ENCODE measurements at regions not wholly inside any gene's neighbourhood (a gene's known extent, or its start where the extent isn't known, plus 50 kb on each side); places are given as distances from the start of the nearest gene placed in this dataset.

DNA sequence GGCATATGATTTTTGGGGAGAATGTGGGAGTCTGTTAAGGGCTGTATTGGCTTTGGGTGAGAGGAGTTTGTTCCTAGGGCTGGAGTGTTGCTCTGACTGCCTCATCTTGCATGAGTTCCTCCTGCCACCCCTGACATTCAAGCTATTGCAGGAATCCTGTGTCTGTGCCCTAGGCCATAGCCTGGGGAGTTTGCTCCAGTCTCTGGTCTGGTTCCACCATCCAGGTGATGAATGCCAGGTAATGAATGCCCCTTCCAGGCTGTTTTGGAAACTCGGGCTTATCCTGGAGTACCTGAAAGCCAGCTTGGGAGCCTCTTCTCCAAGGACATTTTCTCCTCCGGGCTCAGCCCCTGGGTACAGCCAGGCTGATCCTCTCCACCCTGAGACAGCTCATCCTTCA is 117.0 kb upstream of the IRX3 start:
- no peak overlapping the region for H3K4me3 ChIP-seq (ENCODE audit: low read length)
- H3K4me2 ChIP-seq (ENCODE audit: low read length), result no peak overlapping the region
- H3K27me3 ChIP-seq (ENCODE audit: insufficient read depth, low read depth, low read length), result no peaks in the 10 kb centered on the region
- H3K9me3 ChIP-seq (ENCODE audit: low read length), result no peaks in the 10 kb centered on the region
- H3K27ac ChIP-seq (ENCODE audit: low read length), result no peak overlapping the region
- H3K79me2 ChIP-seq (replicated peaks; ENCODE audit: insufficient read depth, low read length), result no peaks in the 10 kb centered on the region
- no peaks in the 10 kb centered on the region for H3K9me2 ChIP-seq (ENCODE audit: insufficient read depth, low read length)
- no peaks in the 10 kb centered on the region for H4K20me1 ChIP-seq (ENCODE audit: insufficient read depth)
- no peaks in the 10 kb centered on the region for H3F3A ChIP-seq (ENCODE audit: insufficient read depth, low read length, poor library complexity, severe bottlenecking)
- no peak for TF ChIP-seq MXI1 (conservative IDR thresholded peaks at IDR 0.05; ENCODE audit: poor library complexity, severe bottlenecking)
- TF ChIP-seq, protein P1, sequence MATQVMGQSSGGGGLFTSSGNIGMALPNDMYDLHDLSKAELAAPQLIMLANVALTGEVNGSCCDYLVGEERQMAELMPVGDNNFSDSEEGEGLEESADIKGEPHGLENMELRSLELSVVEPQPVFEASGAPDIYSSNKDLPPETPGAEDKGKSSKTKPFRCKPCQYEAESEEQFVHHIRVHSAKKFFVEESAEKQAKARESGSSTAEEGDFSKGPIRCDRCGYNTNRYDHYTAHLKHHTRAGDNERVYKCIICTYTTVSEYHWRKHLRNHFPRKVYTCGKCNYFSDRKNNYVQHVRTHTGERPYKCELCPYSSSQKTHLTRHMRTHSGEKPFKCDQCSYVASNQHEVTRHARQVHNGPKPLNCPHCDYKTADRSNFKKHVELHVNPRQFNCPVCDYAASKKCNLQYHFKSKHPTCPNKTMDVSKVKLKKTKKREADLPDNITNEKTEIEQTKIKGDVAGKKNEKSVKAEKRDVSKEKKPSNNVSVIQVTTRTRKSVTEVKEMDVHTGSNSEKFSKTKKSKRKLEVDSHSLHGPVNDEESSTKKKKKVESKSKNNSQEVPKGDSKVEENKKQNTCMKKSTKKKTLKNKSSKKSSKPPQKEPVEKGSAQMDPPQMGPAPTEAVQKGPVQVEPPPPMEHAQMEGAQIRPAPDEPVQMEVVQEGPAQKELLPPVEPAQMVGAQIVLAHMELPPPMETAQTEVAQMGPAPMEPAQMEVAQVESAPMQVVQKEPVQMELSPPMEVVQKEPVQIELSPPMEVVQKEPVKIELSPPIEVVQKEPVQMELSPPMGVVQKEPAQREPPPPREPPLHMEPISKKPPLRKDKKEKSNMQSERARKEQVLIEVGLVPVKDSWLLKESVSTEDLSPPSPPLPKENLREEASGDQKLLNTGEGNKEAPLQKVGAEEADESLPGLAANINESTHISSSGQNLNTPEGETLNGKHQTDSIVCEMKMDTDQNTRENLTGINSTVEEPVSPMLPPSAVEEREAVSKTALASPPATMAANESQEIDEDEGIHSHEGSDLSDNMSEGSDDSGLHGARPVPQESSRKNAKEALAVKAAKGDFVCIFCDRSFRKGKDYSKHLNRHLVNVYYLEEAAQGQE (IDR thresholded peaks at IDR 0.05; ENCODE audit: borderline replicate concordance), result no peak
- TF ChIP-seq, protein P2, sequence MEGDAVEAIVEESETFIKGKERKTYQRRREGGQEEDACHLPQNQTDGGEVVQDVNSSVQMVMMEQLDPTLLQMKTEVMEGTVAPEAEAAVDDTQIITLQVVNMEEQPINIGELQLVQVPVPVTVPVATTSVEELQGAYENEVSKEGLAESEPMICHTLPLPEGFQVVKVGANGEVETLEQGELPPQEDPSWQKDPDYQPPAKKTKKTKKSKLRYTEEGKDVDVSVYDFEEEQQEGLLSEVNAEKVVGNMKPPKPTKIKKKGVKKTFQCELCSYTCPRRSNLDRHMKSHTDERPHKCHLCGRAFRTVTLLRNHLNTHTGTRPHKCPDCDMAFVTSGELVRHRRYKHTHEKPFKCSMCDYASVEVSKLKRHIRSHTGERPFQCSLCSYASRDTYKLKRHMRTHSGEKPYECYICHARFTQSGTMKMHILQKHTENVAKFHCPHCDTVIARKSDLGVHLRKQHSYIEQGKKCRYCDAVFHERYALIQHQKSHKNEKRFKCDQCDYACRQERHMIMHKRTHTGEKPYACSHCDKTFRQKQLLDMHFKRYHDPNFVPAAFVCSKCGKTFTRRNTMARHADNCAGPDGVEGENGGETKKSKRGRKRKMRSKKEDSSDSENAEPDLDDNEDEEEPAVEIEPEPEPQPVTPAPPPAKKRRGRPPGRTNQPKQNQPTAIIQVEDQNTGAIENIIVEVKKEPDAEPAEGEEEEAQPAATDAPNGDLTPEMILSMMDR (IDR thresholded peaks at IDR 0.05; ENCODE audit: poor library complexity, severe bottlenecking), result no peak
- TF ChIP-seq RAD21 (conservative IDR thresholded peaks at IDR 0.05), result no peak
- no peak for TF ChIP-seq EP300 (conservative IDR thresholded peaks at IDR 0.05; ENCODE audit: poor library complexity, severe bottlenecking)
- no peak for TF ChIP-seq TAF1 (IDR thresholded peaks at IDR 0.05; ENCODE audit: low read depth)
- no peak for TF ChIP-seq POLR2AphosphoS5 (IDR thresholded peaks at IDR 0.05)
- no peak for TF ChIP-seq SMC3 (conservative IDR thresholded peaks at IDR 0.05; ENCODE audit: poor library complexity)
- no peak for TF ChIP-seq EZH2 (IDR thresholded peaks at IDR 0.05; ENCODE audit: borderline replicate concordance, insufficient read depth, low read length, poor library complexity, severe bottlenecking)
- H3K9ac ChIP-seq (ENCODE audit: low read length), result no peak overlapping the region
- H3K36me3 ChIP-seq (ENCODE audit: insufficient read depth, low read length), result no peaks in the 10 kb centered on the region
- no peak overlapping the region for H2AFZ ChIP-seq (ENCODE audit: low read depth, low read length)

DNA sequence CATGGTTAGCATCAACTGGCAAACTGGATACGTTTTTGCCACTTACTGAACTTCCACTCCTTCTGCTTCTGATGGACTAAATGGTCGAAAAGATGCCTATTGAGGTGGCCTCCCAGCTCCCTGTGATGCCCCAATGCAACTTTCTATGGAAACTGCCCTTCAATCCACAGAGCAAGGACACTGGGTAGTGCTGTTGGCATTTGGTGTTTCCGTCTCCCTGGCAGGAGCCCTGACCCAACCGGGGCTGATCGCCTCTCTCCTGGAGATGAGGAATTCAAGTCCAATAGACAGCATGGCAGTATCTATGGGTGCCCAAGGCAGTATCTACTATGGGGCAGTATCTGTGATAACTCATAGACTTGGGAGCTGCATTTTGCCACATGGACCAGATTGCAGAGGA is 116.3 kb upstream of the IRX3 start:
- Histone ChIP-seq H3K4me3 (ENCODE audit: low read length) (no peak overlapping the region), H3K79me2 (replicated peaks; ENCODE audit: insufficient read depth, low read length) (no peaks in the 10 kb centered on the region), H3F3A (ENCODE audit: insufficient read depth, low read length, poor library complexity, severe bottlenecking) (no peaks in the 10 kb centered on the region), H2AFZ (ENCODE audit: low read depth, low read length) (no peak overlapping the region), H3K9me2 (ENCODE audit: insufficient read depth, low read length) (no peaks in the 10 kb centered on the region), H3K9me3 (ENCODE audit: low read length) (no peaks in the 10 kb centered on the region), H3K36me3 (ENCODE audit: insufficient read depth, low read length) (no peaks in the 10 kb centered on the region), H3K4me2 (ENCODE audit: low read length) (no peak overlapping the region), H3K9ac (ENCODE audit: low read length) (no peak overlapping the region), H4K20me1 (ENCODE audit: insufficient read depth) (no peaks in the 10 kb centered on the region), H3K27me3 (ENCODE audit: insufficient read depth, low read depth, low read length) (no peaks in the 10 kb centered on the region), H3K27ac (ENCODE audit: low read length) (no peak overlapping the region)
- no peak for TF ChIP-seq SMC3 (conservative IDR thresholded peaks at IDR 0.05; ENCODE audit: poor library complexity)
- no peak for TF ChIP-seq MXI1 (conservative IDR thresholded peaks at IDR 0.05; ENCODE audit: poor library complexity, severe bottlenecking)
- no peak for TF ChIP-seq POLR2AphosphoS5 (IDR thresholded peaks at IDR 0.05)
- TF ChIP-seq EZH2 (IDR thresholded peaks at IDR 0.05; ENCODE audit: borderline replicate concordance, insufficient read depth, low read length, poor library complexity, severe bottlenecking), result no peak
- no peak for TF ChIP-seq RAD21 (conservative IDR thresholded peaks at IDR 0.05)
